ENCODE measurements at regions not wholly inside any gene's neighbourhood (a gene's known extent, or its start where the extent isn't known, plus 50 kb on each side); places are given as distances from the start of the nearest gene placed in this dataset.
"Not testable (repeated sequence)": the region's sequence is repeated elsewhere in the genome, so short reads cannot be mapped to it uniquely, and the experiment has no call there.

DNA sequence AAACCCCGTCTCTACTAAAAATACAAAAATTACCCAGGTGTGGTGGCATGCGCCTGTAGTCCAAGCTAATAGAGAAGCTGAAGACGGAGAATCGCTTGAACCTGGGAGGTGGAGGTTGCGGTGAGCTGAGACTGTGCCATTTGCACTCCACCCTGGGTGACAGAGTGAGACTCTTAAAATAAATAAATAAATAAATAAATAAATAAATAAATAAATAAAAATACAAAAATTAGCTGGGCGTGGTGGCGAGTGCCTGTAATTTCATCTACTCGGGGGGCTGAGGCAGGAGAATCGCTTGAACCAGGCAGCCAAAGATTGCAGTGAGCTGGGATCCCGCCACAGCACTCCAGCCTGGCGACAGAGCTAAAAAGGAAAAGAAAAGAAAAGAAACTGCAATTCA is 239.8 kb downstream of the ALG10 start:
- not testable (repeated sequence) for TF ChIP-seq POLR2A (IDR thresholded peaks at IDR 0.05); POLR2AphosphoS5 (IDR thresholded peaks at IDR 0.05); EP300 (IDR thresholded peaks at IDR 0.05; ENCODE audit: low read depth)
- TF ChIP-seq, protein P1, sequence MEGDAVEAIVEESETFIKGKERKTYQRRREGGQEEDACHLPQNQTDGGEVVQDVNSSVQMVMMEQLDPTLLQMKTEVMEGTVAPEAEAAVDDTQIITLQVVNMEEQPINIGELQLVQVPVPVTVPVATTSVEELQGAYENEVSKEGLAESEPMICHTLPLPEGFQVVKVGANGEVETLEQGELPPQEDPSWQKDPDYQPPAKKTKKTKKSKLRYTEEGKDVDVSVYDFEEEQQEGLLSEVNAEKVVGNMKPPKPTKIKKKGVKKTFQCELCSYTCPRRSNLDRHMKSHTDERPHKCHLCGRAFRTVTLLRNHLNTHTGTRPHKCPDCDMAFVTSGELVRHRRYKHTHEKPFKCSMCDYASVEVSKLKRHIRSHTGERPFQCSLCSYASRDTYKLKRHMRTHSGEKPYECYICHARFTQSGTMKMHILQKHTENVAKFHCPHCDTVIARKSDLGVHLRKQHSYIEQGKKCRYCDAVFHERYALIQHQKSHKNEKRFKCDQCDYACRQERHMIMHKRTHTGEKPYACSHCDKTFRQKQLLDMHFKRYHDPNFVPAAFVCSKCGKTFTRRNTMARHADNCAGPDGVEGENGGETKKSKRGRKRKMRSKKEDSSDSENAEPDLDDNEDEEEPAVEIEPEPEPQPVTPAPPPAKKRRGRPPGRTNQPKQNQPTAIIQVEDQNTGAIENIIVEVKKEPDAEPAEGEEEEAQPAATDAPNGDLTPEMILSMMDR (IDR thresholded peaks at IDR 0.05): not testable (repeated sequence)
